PC-9 (cell line): ENCODE measurements at regions not wholly inside any gene's neighbourhood (a gene's known extent, or its start where the extent isn't known, plus 50 kb on each side); places are given as distances from the start of the nearest gene placed in this dataset.
"Not testable (repeated sequence)": the region's sequence is repeated elsewhere in the genome, so short reads cannot be mapped to it uniquely, and the experiment has no call there.

ENCODE experiments used
- BruUV-seq: library from RNA; stranded (reverse); fragments of 400-500 nt; replicated peaks from 2 replicates; lab custom pipeline; 2021; lab: Mats Ljungman, UMichigan
- CTCF ChIA-PET: fragments of 300-600 bp; sonication (Branson Sonifier 250); formaldehyde crosslinking; loops from one replicate; lab custom pipeline; 2022; ENCODE audit warnings: antibody characterized with exemption; lab: Charles Lee
- POLR2A ChIA-PET: fragments of 300-600 bp; sonication (Branson Sonifier 250); formaldehyde crosslinking; loops from one replicate; lab custom pipeline; 2022; ENCODE audit warnings: antibody characterized with exemption; ENCODE audit not compliant: unreplicated experiment; lab: Charles Lee
- DNase-seq, 2 experiments: peaks; one replicate each; pipeline versions ENCODE4 v3.0.0 to v3.0.0-alpha.2; 2015 to 2022; ENCODE audit warnings: mixed read lengths in 1 of 2
- H2AFZ ChIP-seq: fragments of 200-600 bp; sonication (generic); 2 replicates; pipeline ENCODE4 v1.8.1; 2017; ENCODE audit warnings: antibody characterized with exemption
- H3F3A ChIP-seq: fragments of 200-600 bp; sonication (generic); 2 replicates; pipeline ENCODE4 v1.8.1; 2017; ENCODE audit warnings: antibody characterized with exemption, mild to moderate bottlenecking, low read depth; ENCODE audit not compliant: insufficient read depth
- H3K27ac ChIP-seq: fragments of 200-600 bp; sonication (generic); 2 replicates; pipeline ENCODE4 v1.6.1; 2016; ENCODE audit warnings: mixed run types
- H3K27me3 ChIP-seq: fragments of 200-600 bp; sonication (generic); 2 replicates; pipeline ENCODE4 v1.6.1; 2016; ENCODE audit warnings: low read depth, mixed run types; ENCODE audit not compliant: insufficient read depth
- H3K36me3 ChIP-seq: fragments of 200-600 bp; sonication (generic); 2 replicates; pipeline ENCODE4 v1.6.1; 2016; ENCODE audit warnings: low read depth, mixed run types
- H3K4me1 ChIP-seq: fragments of 200-600 bp; sonication (generic); replicated peaks from 2 replicates; pipeline ENCODE4 v1.6.1; 2016; ENCODE audit warnings: mixed run types; ENCODE audit not compliant: insufficient read depth
- H3K4me2 ChIP-seq: fragments of 200-600 bp; sonication (generic); 2 replicates; pipeline ENCODE4 v1.6.1; 2017; ENCODE audit warnings: mixed run types
- H3K4me3 ChIP-seq: fragments of 200-600 bp; sonication (generic); 2 replicates; pipeline ENCODE4 v1.6.1; 2016; ENCODE audit warnings: mixed run types
- H3K79me2 ChIP-seq: fragments of 200-600 bp; sonication (generic); 2 replicates; pipeline ENCODE4 v1.6.1; 2017; ENCODE audit warnings: low read depth, mixed run types
- H3K9me2 ChIP-seq: fragments of 200-600 bp; sonication (generic); 2 replicates; pipeline ENCODE4 v1.8.1; 2017; ENCODE audit warnings: mild to moderate bottlenecking; ENCODE audit not compliant: insufficient read depth
- H3K9me3 ChIP-seq: fragments of 200-600 bp; sonication (generic); 2 replicates; pipeline ENCODE4 v1.8.1; 2016; ENCODE audit warnings: low read depth; ENCODE audit not compliant: insufficient read depth
- H4K20me1 ChIP-seq: fragments of 200-600 bp; sonication (generic); 2 replicates; pipeline ENCODE4 v1.8.1; 2017; ENCODE audit not compliant: insufficient read depth
- EZH2 ChIP-seq: fragments of 200-600 bp; sonication (generic); IDR thresholded peaks from 2 replicates; pipeline ENCODE4 v1.8.0; 2017; ENCODE audit warnings: antibody characterized with exemption, low read depth
- intact Hi-C: fragments of 100-400 bp; cut with micrococcal nuclease; formaldehyde crosslinking; loops from one replicate; pipeline ENCODE4 v1.10.0; 2022; ENCODE audit not compliant: unreplicated experiment
- TF ChIP-seq, protein P1 (sequence below): fragments of 200-600 bp; sonication (generic); conservative IDR thresholded peaks from 2 replicates; pipeline ENCODE4 v1.6.1; 2017; ENCODE audit warnings: mixed run types, antibody characterized with exemption, mild to moderate bottlenecking, moderate library complexity

GRCh38 chr16:16940351-16940750 lies 530.4 kb downstream of the XYLT1 start:
- no peak for DNase-seq
- intact Hi-C loops = no loop called here
- BruUV-seq = no TSS peak
- Histone ChIP-seq H3K27ac (no peak overlapping the region), H3K79me2 (no peaks in the 10 kb centered on the region), H3K36me3 (no peaks in the 10 kb centered on the region), H3K27me3 (peaks cover 37% of the 10 kb centered on the region), H3K4me2 (no peak overlapping the region), H3K9me3 (no peaks in the 10 kb centered on the region), H3K4me3 (no peak overlapping the region), H3K9me2 (no peaks in the 10 kb centered on the region), H3K4me1 (no peaks in the 10 kb centered on the region), H2AFZ (no peak overlapping the region), H3F3A (no peaks in the 10 kb centered on the region), H4K20me1 (peaks cover 3% of the 10 kb centered on the region; the same call in 1 of the 2 replicates)
- no peak for TF ChIP-seq EZH2
- TF ChIP-seq, protein P1, sequence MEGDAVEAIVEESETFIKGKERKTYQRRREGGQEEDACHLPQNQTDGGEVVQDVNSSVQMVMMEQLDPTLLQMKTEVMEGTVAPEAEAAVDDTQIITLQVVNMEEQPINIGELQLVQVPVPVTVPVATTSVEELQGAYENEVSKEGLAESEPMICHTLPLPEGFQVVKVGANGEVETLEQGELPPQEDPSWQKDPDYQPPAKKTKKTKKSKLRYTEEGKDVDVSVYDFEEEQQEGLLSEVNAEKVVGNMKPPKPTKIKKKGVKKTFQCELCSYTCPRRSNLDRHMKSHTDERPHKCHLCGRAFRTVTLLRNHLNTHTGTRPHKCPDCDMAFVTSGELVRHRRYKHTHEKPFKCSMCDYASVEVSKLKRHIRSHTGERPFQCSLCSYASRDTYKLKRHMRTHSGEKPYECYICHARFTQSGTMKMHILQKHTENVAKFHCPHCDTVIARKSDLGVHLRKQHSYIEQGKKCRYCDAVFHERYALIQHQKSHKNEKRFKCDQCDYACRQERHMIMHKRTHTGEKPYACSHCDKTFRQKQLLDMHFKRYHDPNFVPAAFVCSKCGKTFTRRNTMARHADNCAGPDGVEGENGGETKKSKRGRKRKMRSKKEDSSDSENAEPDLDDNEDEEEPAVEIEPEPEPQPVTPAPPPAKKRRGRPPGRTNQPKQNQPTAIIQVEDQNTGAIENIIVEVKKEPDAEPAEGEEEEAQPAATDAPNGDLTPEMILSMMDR = no peak
- CTCF ChIA-PET = no interaction called here
- POLR2A ChIA-PET = no interaction called here

DNA sequence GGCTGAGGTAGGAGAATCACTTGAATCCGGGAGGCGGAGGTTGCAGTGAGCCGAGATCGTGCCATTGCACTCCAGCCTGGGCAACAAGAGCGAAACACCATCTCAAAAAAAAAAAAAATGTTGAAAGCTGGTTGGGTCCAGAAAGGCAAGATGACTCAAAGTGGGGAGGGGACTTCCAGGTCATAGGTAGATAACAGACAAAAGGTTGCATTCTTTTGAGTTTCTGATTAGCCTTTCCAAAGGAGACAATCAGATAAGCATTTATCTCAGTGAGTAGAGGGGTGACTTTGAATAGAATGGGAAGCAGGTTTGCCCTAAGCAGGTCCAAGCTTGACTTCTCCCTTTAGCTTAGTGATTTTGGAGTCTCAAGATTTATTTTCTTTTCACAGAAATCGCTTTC lies 527.9 kb downstream of the XYLT1 start:
- H3K4me1 ChIP-seq, H3K79me2 ChIP-seq, CTCF ChIA-PET, H3F3A ChIP-seq, DNase-seq, intact Hi-C loops, H3K4me2 ChIP-seq, POLR2A ChIA-PET, H4K20me1 ChIP-seq, H3K36me3 ChIP-seq, BruUV-seq, H3K4me3 ChIP-seq, H3K9me3 ChIP-seq, H2AFZ ChIP-seq, H3K9me2 ChIP-seq, H3K27ac ChIP-seq: not testable (repeated sequence)
- H3K27me3 ChIP-seq = peaks cover 24% of the 10 kb centered on the region

DNA sequence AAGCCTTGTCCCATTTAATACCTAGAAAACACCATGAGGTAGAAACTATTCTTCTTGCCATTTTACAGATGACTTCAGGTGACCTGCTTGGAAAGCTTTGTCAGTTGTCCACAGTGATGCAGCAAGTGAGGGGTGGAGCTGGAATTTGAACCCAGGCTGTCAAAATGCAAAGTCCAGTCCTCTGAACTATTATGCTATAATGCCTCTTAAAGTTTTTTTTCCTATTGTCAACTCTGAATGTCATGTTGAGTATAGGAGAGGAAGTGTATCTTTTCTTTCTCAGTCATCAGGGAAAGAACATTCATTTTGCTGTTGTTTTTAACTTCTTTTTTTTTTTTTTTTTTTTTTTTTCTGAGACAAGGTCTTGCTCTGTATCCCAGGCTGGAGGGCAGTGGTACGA lies 525.6 kb downstream of the XYLT1 start:
- Histone ChIP-seq H2AFZ (no peak overlapping the region), H3K9me3 (no peaks in the 10 kb centered on the region), H3K9me2 (no peaks in the 10 kb centered on the region), H3F3A (no peaks in the 10 kb centered on the region), H3K4me1 (no peaks in the 10 kb centered on the region), H3K79me2 (no peaks in the 10 kb centered on the region), H3K4me2 (no peak overlapping the region), H3K27ac (no peak overlapping the region), H3K4me3 (no peak overlapping the region), H4K20me1 (no peaks in the 10 kb centered on the region), H3K36me3 (no peaks in the 10 kb centered on the region), H3K27me3 (peaks cover 15% of the 10 kb centered on the region)
- ChIA-PET POLR2A (no interaction called here), CTCF (no interaction called here)
- TF ChIP-seq, protein P1 = no peak
- no peak for TF ChIP-seq EZH2
- no TSS peak for BruUV-seq
- no peak for DNase-seq
- intact Hi-C loops = no loop called here

DNA sequence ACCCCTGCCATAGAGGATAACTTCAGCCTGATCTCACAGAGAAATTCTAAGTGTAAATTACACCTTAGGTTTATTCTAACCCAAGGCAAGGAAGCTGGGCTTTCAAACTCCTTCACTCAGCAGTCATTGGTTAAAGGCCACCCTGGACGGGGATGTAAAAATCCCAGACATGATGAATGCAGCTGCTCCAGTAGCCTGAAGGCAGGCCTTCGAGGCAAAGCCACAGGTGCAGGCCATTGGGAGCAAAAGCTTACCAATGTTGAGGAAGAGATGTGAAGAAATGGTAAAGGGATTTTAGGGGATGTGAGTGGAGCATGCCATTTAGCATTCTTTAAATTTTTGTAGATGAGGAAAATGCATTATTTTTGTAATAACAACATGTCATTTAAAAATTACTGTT lies 514.4 kb downstream of the XYLT1 start:
- no peak overlapping the region for H3K4me2 ChIP-seq
- no peak for DNase-seq
- BruUV-seq = no TSS peak
- H2AFZ ChIP-seq = no peak overlapping the region
- ChIA-PET CTCF (no interaction called here), POLR2A (no interaction called here)
- H3K9me2 ChIP-seq = no peaks in the 10 kb centered on the region
- intact Hi-C loops = no loop called here
- TF ChIP-seq EZH2 = no peak
- H4K20me1 ChIP-seq = no peaks in the 10 kb centered on the region
- H3K4me1 ChIP-seq = no peaks in the 10 kb centered on the region
- H3K27me3 ChIP-seq = peaks cover 20% of the 10 kb centered on the region
- H3K79me2 ChIP-seq = no peaks in the 10 kb centered on the region
- no peaks in the 10 kb centered on the region for H3F3A ChIP-seq
- H3K9me3 ChIP-seq = no peaks in the 10 kb centered on the region
- H3K36me3 ChIP-seq = no peaks in the 10 kb centered on the region
- no peak overlapping the region for H3K27ac ChIP-seq
- H3K4me3 ChIP-seq = no peak overlapping the region
